ENCODE measurements at regions not wholly inside any gene's neighbourhood (a gene's known extent, or its start where the extent isn't known, plus 50 kb on each side); places are given as distances from the start of the nearest gene placed in this dataset.
"Not testable (repeated sequence)": the region's sequence is repeated elsewhere in the genome, so short reads cannot be mapped to it uniquely, and the experiment has no call there.

- TF ChIP-seq CTCF (IDR thresholded peaks at IDR 0.05; ENCODE audit: low read depth, low read length), result no peak
- H3K4me3 ChIP-seq (ENCODE audit: low read depth, low read length), result no peak overlapping the region
- no peaks in the 10 kb centered on the region for H3K27me3 ChIP-seq (ENCODE audit: control insufficient read depth, insufficient read depth, low read length)
- H3K9me3 ChIP-seq (ENCODE audit: control insufficient read depth, insufficient read depth, low read length), result peaks cover 51% of the 10 kb centered on the region
- CTCF ChIA-PET, result no interaction called here
- POLR2A ChIA-PET, result no interaction called here
- H3K27ac ChIP-seq (ENCODE audit: low read depth, low read length), result no peak overlapping the region
- DNase-seq (ENCODE audit: low read depth, low spot score), result no peak
Observed at GRCh38 chrX:489820-490219, 103.1 kb upstream of the PPP2R3B start.

- POLR2A ChIA-PET, result no interaction called here
- no peak for TF ChIP-seq CTCF (IDR thresholded peaks at IDR 0.05; ENCODE audit: low read depth, low read length)
Observed at GRCh38 chrX:497186-498014, 110.7 kb upstream of the PPP2R3B start.

GRCh38 chrX:498901-499300 lies 112.2 kb upstream of the PPP2R3B start:
- H3K9me3 ChIP-seq (ENCODE audit: control insufficient read depth, insufficient read depth, low read length), result peaks cover 79% of the 10 kb centered on the region
- H3K27ac ChIP-seq (ENCODE audit: low read depth, low read length); POLR2A ChIA-PET; H3K4me3 ChIP-seq (ENCODE audit: low read depth, low read length); CTCF ChIA-PET; H3K27me3 ChIP-seq (ENCODE audit: control insufficient read depth, insufficient read depth, low read length); DNase-seq (ENCODE audit: low read depth, low spot score): not testable (repeated sequence)

More at GRCh38 chrX:497186-498014, 110.7 kb upstream of the PPP2R3B start:
- peaks cover 80% of the 10 kb centered on the region for H3K9me3 ChIP-seq (ENCODE audit: control insufficient read depth, insufficient read depth, low read length)
- DNase-seq (ENCODE audit: low read depth, low spot score), result no peak
- no peak overlapping the region for H3K4me3 ChIP-seq (ENCODE audit: low read depth, low read length)
- CTCF ChIA-PET, result no interaction called here
- no peak overlapping the region for H3K27ac ChIP-seq (ENCODE audit: low read depth, low read length)
- H3K27me3 ChIP-seq (ENCODE audit: control insufficient read depth, insufficient read depth, low read length), result no peaks in the 10 kb centered on the region

GRCh38 chrX:499870-500364 lies 113.2 kb upstream of the PPP2R3B start:
- Histone ChIP-seq H3K9me3 (ENCODE audit: control insufficient read depth, insufficient read depth, low read length) (peaks cover 70% of the 10 kb centered on the region), H3K4me3 (ENCODE audit: low read depth, low read length) (no peak overlapping the region), H3K27me3 (ENCODE audit: control insufficient read depth, insufficient read depth, low read length) (no peaks in the 10 kb centered on the region), H3K27ac (ENCODE audit: low read depth, low read length) (no peak overlapping the region)
- ChIA-PET CTCF (no interaction called here), POLR2A (no interaction called here)
- TF ChIP-seq CTCF (IDR thresholded peaks at IDR 0.05; ENCODE audit: low read depth, low read length), result no peak
- DNase-seq (ENCODE audit: low read depth, low spot score), result no peak

GRCh38 chrX:500481-501010 lies 113.8 kb upstream of the PPP2R3B start:
- ChIA-PET POLR2A (no interaction called here), CTCF (no interaction called here)

More at GRCh38 chrX:500481-501010, 113.8 kb upstream of the PPP2R3B start:
- no peak for TF ChIP-seq CTCF (IDR thresholded peaks at IDR 0.05; ENCODE audit: low read depth, low read length)
- Histone ChIP-seq H3K27me3 (ENCODE audit: control insufficient read depth, insufficient read depth, low read length) (no peaks in the 10 kb centered on the region), H3K4me3 (ENCODE audit: low read depth, low read length) (no peak overlapping the region), H3K27ac (ENCODE audit: low read depth, low read length) (no peak overlapping the region), H3K9me3 (ENCODE audit: control insufficient read depth, insufficient read depth, low read length) (peaks cover 66% of the 10 kb centered on the region)
- no peak for DNase-seq (ENCODE audit: low read depth, low spot score)
